Erythroblast (primary cell): ENCODE measurements at regions not wholly inside any gene's neighbourhood (a gene's known extent, or its start where the extent isn't known, plus 50 kb on each side); places are given as distances from the start of the nearest gene placed in this dataset.

ENCODE experiments used
- GATA1 ChIP-seq: IDR thresholded peaks from 2 replicates; pipeline ENCODE4 v1.6.1; 2011; ENCODE audit warnings: low read depth, mild to moderate bottlenecking, control low read depth, low read length, moderate library complexity
- POLR2A ChIP-seq: IDR thresholded peaks from 2 replicates; pipeline ENCODE4 v1.6.1; 2011; ENCODE audit warnings: mild to moderate bottlenecking, low read length

GRCh38 chr9:1331546-1332038 is 281.4 kb downstream of the DMRT2 start:
- TF ChIP-seq POLR2A (no peak), GATA1 (no peak)
